ENCODE measurements at regions not wholly inside any gene's neighbourhood (a gene's known extent, or its start where the extent isn't known, plus 50 kb on each side); places are given as distances from the start of the nearest gene placed in this dataset.
A peak's percentile ranks its signal among the peaks of the same experiment; 100 is the strongest.

- WGBS (ENCODE audit: missing lambda C conversion rate) = 41% methylated on average over 8 of the region's 8 CpGs
- ATAC-seq (peak; percentile 48 to 66; a peak in 3 of 6 replicates), FAIRE-seq (no peak)
These were observed 219.8 kb downstream of the GLI2 start for GRCh38 chr2:120955427-120955826.

GRCh38 chr2:120956486-120957156 is 221.0 kb downstream of the GLI2 start:
- ChIA-PET CTCF (interaction anchor here (0.6 to 1.1 kb wide), 4 partner anchors 11 to 262 kb away, joined by 3 read pairs; no protein-coding TSS in a partner anchor), POLR2A (interaction anchor here (1.4 kb wide), 1 partner anchor 21 kb away, joined by 7 read pairs; no protein-coding TSS in a partner anchor)
- 76% methylated on average over 13 of the region's 14 CpGs for WGBS (ENCODE audit: missing lambda C conversion rate)
- H3K4me1 ChIP-seq = peaks cover 59% of the 10 kb centered on the region
- H3K4me3 ChIP-seq = no peak overlapping the region
- peak overlapping the region; percentile 86 to 97 for H3K27ac ChIP-seq
- no peak for DNase-seq (ENCODE audit: low read depth in 1 of 2, low spot score in 1 of 2)
- TF ChIP-seq ZSCAN20 (CRISPR knock-in tag; IDR thresholded peaks at IDR 0.05) = no peak
- TF ChIP-seq ZFP36 (IDR thresholded peaks at IDR 0.05; ENCODE audit: borderline replicate concordance, partially characterized antibody) = peak; percentile 80
- no peak for TF ChIP-seq CBX2 (IDR thresholded peaks at IDR 0.05; ENCODE audit: borderline replicate concordance, low read depth)
- no peaks in the 10 kb centered on the region for H3K9me3 ChIP-seq
- peak overlapping the region; percentile 54; the same call in 1 of the 3 replicates for H3K4me2 ChIP-seq
- FAIRE-seq = no peak
- ATAC-seq = peak in 1 of 2 experiments; percentile 15; a peak in 1 of 6 replicates

More at GRCh38 chr2:120955427-120955826, 219.8 kb downstream of the GLI2 start:
- TF ChIP-seq MAX (IDR thresholded peaks at IDR 0.05) (peak; percentile 15; the same call in 1 of the 2 replicates), EP300 (IDR thresholded peaks at IDR 0.05) (no peak), FOSL2 (IDR thresholded peaks at IDR 0.05) (peak; percentile 34; the same call in 1 of the 2 replicates), FOSL2 (CRISPR knock-in tag; IDR thresholded peaks at IDR 0.05) (peak; percentile 65), JUNB (IDR thresholded peaks at IDR 0.05) (peak; percentile 27; the same call in 1 of the 2 replicates), ATOH8 (CRISPR knock-in tag; IDR thresholded peaks at IDR 0.05; ENCODE audit: low read depth) (0 out of 2 replicates have a peak, but pooled peaks have one; percentile 45)
- H3K4me3 ChIP-seq = no peak overlapping the region
- peak overlapping the region; percentile 54 for H3K4me2 ChIP-seq
- H3K4me1 ChIP-seq = peaks cover 65% of the 10 kb centered on the region
- DNase-seq (ENCODE audit: low read depth in 1 of 2, low spot score in 1 of 2) = peak in 1 of 2 experiments; percentile 67
- POLR2A ChIA-PET = interaction anchor here (1.4 kb wide), 1 partner anchor 20 kb away, joined by 7 read pairs; no protein-coding TSS in a partner anchor
- H3K9me3 ChIP-seq = no peaks in the 10 kb centered on the region
- H3K27ac ChIP-seq = peak overlapping the region; percentile 86 to 97
- CTCF ChIA-PET = interaction anchor here (1.1 to 1.4 kb wide), 4 partner anchors 10 to 117 kb away, joined by 3 read pairs; no protein-coding TSS in a partner anchor

- CTCF ChIA-PET = interaction anchor here (1.0 to 1.4 kb wide), 3 partner anchors 10 to 262 kb away, joined by 3 to 4 read pairs (median 4); no protein-coding TSS in a partner anchor
These were observed 222.2 kb downstream of the GLI2 start for GRCh38 chr2:120957905-120958304.

More at GRCh38 chr2:120957905-120958304, 222.2 kb downstream of the GLI2 start:
- TF ChIP-seq EP300 (IDR thresholded peaks at IDR 0.05) = no peak
- no peak for TF ChIP-seq NR3C1 (IDR thresholded peaks at IDR 0.05)
- TF ChIP-seq JUN (IDR thresholded peaks at IDR 0.05) = no peak
- TF ChIP-seq HDAC2 (IDR thresholded peaks at IDR 0.05) = no peak
- TF ChIP-seq RCOR1 (IDR thresholded peaks at IDR 0.05; ENCODE audit: low read depth, low read length) = no peak
- TF ChIP-seq NFE2L2 (conservative IDR thresholded peaks at IDR 0.05; ENCODE audit: low read length) = no peak
- TF ChIP-seq CHD4 (IDR thresholded peaks at IDR 0.05; ENCODE audit: borderline replicate concordance) = no peak
- no peak for TF ChIP-seq PBX3 (IDR thresholded peaks at IDR 0.05)
- TF ChIP-seq EHF (CRISPR knock-in tag; IDR thresholded peaks at IDR 0.05) = no peak
- TF ChIP-seq FOSL2 (IDR thresholded peaks at IDR 0.05) = no peak
- no peak for TF ChIP-seq FOSL2 (CRISPR knock-in tag; IDR thresholded peaks at IDR 0.05)
- no peak for TF ChIP-seq ATOH8 (CRISPR knock-in tag; IDR thresholded peaks at IDR 0.05; ENCODE audit: low read depth)
- Histone ChIP-seq H3K4me2 (no peak overlapping the region), H3K27ac (peak overlapping the region; percentile 1 to 97; a peak in 5 of 6 replicates), H3K4me1 (peaks cover 46% of the 10 kb centered on the region), H3K4me3 (no peak overlapping the region), H3K9me3 (no peaks in the 10 kb centered on the region)
- FAIRE-seq (no peak), DNase-seq (ENCODE audit: low read depth in 1 of 2, low spot score in 1 of 2) (no peak), ATAC-seq (peak in 1 of 2 experiments; percentile 17; a peak in 1 of 6 replicates)
- WGBS (ENCODE audit: missing lambda C conversion rate) = 94% methylated on average over 5 of the region's 5 CpGs
- POLR2A ChIA-PET = interaction anchor here (0.5 kb wide), 1 partner anchor 103 kb away, joined by 3 read pairs; no protein-coding TSS in a partner anchor
